GM12864 (cell line): ENCODE measurements at regions not wholly inside any gene's neighbourhood (a gene's known extent, or its start where the extent isn't known, plus 50 kb on each side); places are given as distances from the start of the nearest gene placed in this dataset.

Source experiments
- DNase-seq: peaks from one replicate; pipeline ENCODE4 v3.0.0-alpha.2; 2011; ENCODE audit warnings: low read depth
- H3K4me3 ChIP-seq: 2 replicates; pipeline ENCODE4 v1.5.1; 2011; ENCODE audit warnings: mild to moderate bottlenecking, low read depth, low read length, control low read depth
- TF ChIP-seq, protein P1 (sequence below): IDR thresholded peaks from 2 replicates; pipeline ENCODE4 v1.5.1; 2011; ENCODE audit warnings: low read depth, mild to moderate bottlenecking, moderate library complexity, low read length, control low read depth, inconsistent platforms; ENCODE audit errors: missing control alignments

DNA sequence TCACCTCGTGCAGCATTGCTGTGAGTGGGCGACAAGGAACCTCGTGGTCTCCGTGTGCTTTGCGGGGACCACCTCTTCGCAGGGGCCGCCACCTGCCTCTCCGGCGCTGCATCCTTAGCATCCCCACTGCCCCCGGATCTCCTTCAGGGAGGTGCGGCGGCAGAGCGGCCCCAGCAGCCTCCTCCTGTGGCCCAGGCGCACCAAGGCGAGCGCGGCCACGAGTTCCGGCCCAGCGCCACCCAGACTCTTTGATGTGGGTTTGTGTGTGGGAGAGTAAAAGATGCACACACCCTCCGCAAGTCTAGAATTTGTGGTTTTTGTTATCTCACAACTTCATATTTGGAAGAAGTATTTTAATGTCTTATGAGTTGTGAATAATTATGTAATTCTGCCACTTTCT is 118.8 kb upstream of the DIO3 start:
- H3K4me3 ChIP-seq: no peak overlapping the region
- DNase-seq: no peak
- TF ChIP-seq, protein P1, sequence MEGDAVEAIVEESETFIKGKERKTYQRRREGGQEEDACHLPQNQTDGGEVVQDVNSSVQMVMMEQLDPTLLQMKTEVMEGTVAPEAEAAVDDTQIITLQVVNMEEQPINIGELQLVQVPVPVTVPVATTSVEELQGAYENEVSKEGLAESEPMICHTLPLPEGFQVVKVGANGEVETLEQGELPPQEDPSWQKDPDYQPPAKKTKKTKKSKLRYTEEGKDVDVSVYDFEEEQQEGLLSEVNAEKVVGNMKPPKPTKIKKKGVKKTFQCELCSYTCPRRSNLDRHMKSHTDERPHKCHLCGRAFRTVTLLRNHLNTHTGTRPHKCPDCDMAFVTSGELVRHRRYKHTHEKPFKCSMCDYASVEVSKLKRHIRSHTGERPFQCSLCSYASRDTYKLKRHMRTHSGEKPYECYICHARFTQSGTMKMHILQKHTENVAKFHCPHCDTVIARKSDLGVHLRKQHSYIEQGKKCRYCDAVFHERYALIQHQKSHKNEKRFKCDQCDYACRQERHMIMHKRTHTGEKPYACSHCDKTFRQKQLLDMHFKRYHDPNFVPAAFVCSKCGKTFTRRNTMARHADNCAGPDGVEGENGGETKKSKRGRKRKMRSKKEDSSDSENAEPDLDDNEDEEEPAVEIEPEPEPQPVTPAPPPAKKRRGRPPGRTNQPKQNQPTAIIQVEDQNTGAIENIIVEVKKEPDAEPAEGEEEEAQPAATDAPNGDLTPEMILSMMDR: no peak

DNA sequence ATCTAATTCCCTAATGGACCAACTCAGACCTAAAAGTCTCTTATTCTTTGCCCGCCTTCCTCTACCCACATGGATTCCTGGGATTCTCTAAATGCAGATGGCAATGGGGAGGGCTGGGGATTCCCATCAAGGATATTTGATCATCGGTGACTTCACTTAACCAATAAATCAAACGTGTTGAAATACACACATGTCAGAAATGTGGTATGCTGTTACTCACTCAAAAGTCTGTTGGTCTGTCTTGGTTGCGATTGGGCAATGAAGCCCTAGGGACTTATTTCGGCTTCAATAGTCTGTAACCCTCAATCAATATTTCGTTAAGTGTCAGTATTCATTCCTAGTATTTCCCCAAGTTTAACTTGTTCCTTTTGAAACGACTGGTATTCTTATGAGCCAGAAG is 117.2 kb upstream of the DIO3 start:
- no peak for DNase-seq

DNA sequence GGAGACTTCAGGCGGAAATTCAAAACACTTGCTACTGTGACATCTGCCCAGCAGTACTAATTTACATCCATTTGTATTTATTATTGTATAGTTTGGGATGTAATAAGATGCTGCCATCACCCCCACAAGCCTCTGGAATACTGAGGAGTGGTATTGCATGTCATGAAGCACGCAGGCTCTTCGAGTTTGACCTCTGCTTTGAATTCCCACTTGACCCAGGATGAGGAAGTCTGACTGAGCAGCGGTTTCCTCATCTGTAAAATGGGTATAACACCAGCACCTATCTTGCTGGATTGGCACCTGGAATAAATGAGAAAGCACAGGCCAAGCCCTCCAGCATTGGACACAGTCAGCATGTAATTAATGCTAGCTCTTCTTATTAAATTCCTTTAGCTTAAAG is 116.0 kb upstream of the DIO3 start:
- DNase-seq: no peak
- TF ChIP-seq, protein P1: no peak
- H3K4me3 ChIP-seq: no peak overlapping the region

More for the DNA sequence above, 117.2 kb upstream of the DIO3 start:
- TF ChIP-seq, protein P1: no peak
- H3K4me3 ChIP-seq: no peak overlapping the region

GRCh38 chr14:101446387-101446969 is 114.8 kb upstream of the DIO3 start:
- H3K4me3 ChIP-seq: no peak overlapping the region
- DNase-seq: no peak
- TF ChIP-seq, protein P1: no peak

DNA sequence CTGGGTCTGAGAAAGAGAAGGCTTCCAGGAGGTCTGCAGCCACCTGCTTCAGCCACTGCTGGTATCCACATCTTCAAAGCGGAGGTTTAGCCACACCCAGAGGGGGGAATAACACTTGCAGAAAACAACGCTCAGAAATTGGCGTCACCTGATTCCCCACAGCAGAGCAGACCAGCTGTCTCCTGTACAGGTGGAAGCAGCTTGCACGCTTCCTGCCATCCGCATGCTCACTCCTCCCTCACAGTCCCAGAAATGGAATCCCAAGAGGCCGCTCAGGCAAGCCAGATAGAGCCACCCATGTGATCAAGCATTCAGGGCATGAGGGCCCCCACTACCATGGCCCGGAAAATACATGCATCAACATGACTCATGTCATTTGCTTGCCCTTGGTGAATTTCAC is 112.2 kb upstream of the DIO3 start:
- TF ChIP-seq, protein P1: no peak
- DNase-seq: no peak
- no peak overlapping the region for H3K4me3 ChIP-seq

- no peak for DNase-seq
- no peak overlapping the region for H3K4me3 ChIP-seq
- TF ChIP-seq, protein P1: no peak
Measured at GRCh38 chr14:101451166-101451565, 110.1 kb upstream of the DIO3 start.

DNA sequence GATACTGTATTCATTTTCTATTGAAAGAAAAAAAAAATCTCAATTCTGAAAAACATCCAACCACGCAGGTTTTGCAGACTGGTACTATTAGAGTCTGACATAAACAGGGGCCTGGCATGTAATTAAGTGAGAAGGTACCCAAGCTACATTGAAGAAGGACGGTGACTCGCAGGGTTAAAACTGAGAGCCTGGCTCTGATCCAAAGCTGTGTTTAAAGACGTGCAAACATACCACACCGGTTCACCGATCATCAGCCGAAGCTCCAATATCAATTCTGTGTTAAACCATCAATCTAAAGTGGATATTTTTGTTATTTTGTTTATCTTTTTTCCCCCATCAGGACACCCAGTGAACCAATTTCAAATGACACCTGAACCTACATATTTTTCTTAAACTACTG is 108.1 kb upstream of the DIO3 start:
- TF ChIP-seq, protein P1: no peak
- no peak overlapping the region for H3K4me3 ChIP-seq
- no peak for DNase-seq
